Stomach (tissue), 8 donors: ENCODE measurements at regions not wholly inside any gene's neighbourhood (a gene's known extent, or its start where the extent isn't known, plus 50 kb on each side); places are given as distances from the start of the nearest gene placed in this dataset.
A peak's percentile ranks its signal among the peaks of the same experiment; 100 is the strongest.

Experiments
- DNase-seq, 2 donors: peaks; one replicate each; pipeline versions ENCODE4 v3.0.0 to v3.0.0-alpha.2; 2013 to 2019
- H3K27ac ChIP-seq, 5 donors: fragments of 200-600 bp in 4 of 5; sonication (generic) in 4 of 5; one replicate each; pipeline ENCODE4 v1.5.1; 2013 to 2019; ENCODE audit warnings: mild to moderate bottlenecking in 1 of 5, moderate library complexity in 1 of 5
- H3K27me3 ChIP-seq, 3 donors: fragments of 200-600 bp; sonication (generic); one replicate each; pipeline ENCODE4 v1.5.1; 2017 to 2019; ENCODE audit warnings: mixed run types in 1 of 3
- H3K36me3 ChIP-seq, 4 donors: fragments of 200-600 bp; sonication (generic); 1 replicate in 3 of 4; 2 replicates in 1 of 4; pipeline ENCODE4 v1.5.1; 2016 to 2019
- H3K4me1 ChIP-seq, 4 donors: fragments of 200-600 bp; sonication (generic); one replicate each; pipeline ENCODE4 v1.5.1; 2016 to 2019
- H3K4me3 ChIP-seq, 4 donors: fragments of 200-600 bp; sonication (generic) in 3 of 4; one replicate each; pipeline ENCODE4 v1.5.1; 2016 to 2019; ENCODE audit warnings: mild to moderate bottlenecking in 1 of 4
- H3K9me3 ChIP-seq, 4 donors: fragments of 200-600 bp; sonication (generic); one replicate each; pipeline ENCODE4 v1.5.1; 2016 to 2019
- CTCF ChIP-seq, 7 experiments: fragments of 450-650 bp in 4 of 7; fragments of 200-600 bp in 3 of 7; sonication (generic) in 3 of 7; IDR thresholded peaks; one replicate each; pipeline ENCODE4 v1.5.1; 2016 to 2019; ENCODE audit warnings: antibody characterized with exemption in 7 of 7, control low read depth in 2 of 7, mild to moderate bottlenecking in 1 of 7
- EP300 ChIP-seq: sonication (generic); formaldehyde crosslinking; IDR thresholded peaks from one replicate; pipeline ENCODE4 v1.6.1; 2017; ENCODE audit warnings: antibody characterized with exemption
- POLR2A ChIP-seq, 4 donors: fragments of 450-650 bp; IDR thresholded peaks; one replicate each; pipeline ENCODE4 v1.6.1; 2016; ENCODE audit warnings: antibody characterized with exemption in 4 of 4, control low read depth in 2 of 4, mild to moderate bottlenecking in 1 of 4, moderate library complexity in 1 of 4
- POLR2AphosphoS5 ChIP-seq, 3 donors: sonication (generic); formaldehyde crosslinking; IDR thresholded peaks; one replicate each; pipeline ENCODE4 v1.6.1; 2016; ENCODE audit warnings: antibody characterized with exemption in 3 of 3
- WGBS, 5 donors: extraction: QIAGEN DNeasy Blood & Tissue Kit in 3 of 5; methylation state at CpG; one replicate each; pipeline versions ENCODE4 v1.1.5 to v1.1.7; 2013 to 2018; 5-methylcytosine and 5-hydroxymethylcytosine counted together
- intact Hi-C: fragments of 100-400 bp; cut with DNase I; formaldehyde crosslinking; loops from one replicate; pipeline ENCODE4 v1.15.1; 2023; ENCODE audit warnings: low total_unique reads
- donor health status: healthy with polysubstance abuse.
- donor health status: Bipolar disorder and iron deficiency.
- donor health status: healthy.

- H3K4me1 ChIP-seq = no peaks in the 10 kb centered on the region
These were observed 149.4 kb downstream of the PDGFRA start for GRCh38 chr4:54378461-54378860.

GRCh38 chr4:54384152-54384551 lies 155.1 kb downstream of the PDGFRA start:
- no peak for DNase-seq
- Histone ChIP-seq H3K36me3 (no peaks in the 10 kb centered on the region), H3K27me3 (no peaks in the 10 kb centered on the region), H3K4me1 (no peaks in the 10 kb centered on the region), H3K27ac (no peak overlapping the region), H3K9me3 (no peaks in the 10 kb centered on the region), H3K4me3 (no peak overlapping the region)
- intact Hi-C loops = no loop called here
- no peak for TF ChIP-seq EP300
- 80 to 89% (median 83%) methylated on average over 5 of the region's 5 CpGs for WGBS, 5 donors

More at GRCh38 chr4:54378461-54378860, 149.4 kb downstream of the PDGFRA start:
- TF ChIP-seq POLR2AphosphoS5 (IDR thresholded peaks at IDR 0.05) = no peak
- no peak for TF ChIP-seq CTCF (IDR thresholded peaks at IDR 0.05)
- no peak for TF ChIP-seq EP300
- TF ChIP-seq POLR2A (IDR thresholded peaks at IDR 0.05) = no peak
- no peak overlapping the region for H3K4me3 ChIP-seq
- intact Hi-C loops = no loop called here
- 91 to 100% (median 95%) methylated on average over 1 of the region's 1 CpG for WGBS, 5 donors
- DNase-seq = no peak
- no peaks in the 10 kb centered on the region for H3K27me3 ChIP-seq
- no peaks in the 10 kb centered on the region for H3K9me3 ChIP-seq
- no peaks in the 10 kb centered on the region for H3K36me3 ChIP-seq
- no peak overlapping the region for H3K27ac ChIP-seq

- 27 to 45% (median 36%) methylated on average over 6 of the region's 6 CpGs for WGBS, 5 donors
- no peak overlapping the region for H3K4me3 ChIP-seq
These were observed 155.5 kb downstream of the PDGFRA start for GRCh38 chr4:54384563-54384962.

GRCh38 chr4:54386042-54386669 lies 157.1 kb downstream of the PDGFRA start:
- Histone ChIP-seq H3K4me1 (no peaks in the 10 kb centered on the region), H3K36me3 (no peaks in the 10 kb centered on the region), H3K4me3 (no peak overlapping the region), H3K9me3 (no peaks in the 10 kb centered on the region), H3K27me3 (no peaks in the 10 kb centered on the region), H3K27ac (peak overlapping the region in 1 of 5 donors; percentile 14)
- intact Hi-C loops = no loop called here
- no peak for DNase-seq
- WGBS, 5 donors = 73 to 80% (median 78%) methylated on average over 10 of the region's 10 CpGs
- TF ChIP-seq POLR2A (IDR thresholded peaks at IDR 0.05) (no peak), EP300 (no peak), POLR2AphosphoS5 (IDR thresholded peaks at IDR 0.05) (no peak), CTCF (IDR thresholded peaks at IDR 0.05) (no peak)

More at GRCh38 chr4:54384563-54384962, 155.5 kb downstream of the PDGFRA start:
- TF ChIP-seq CTCF (IDR thresholded peaks at IDR 0.05) = peak in 2 of 7 experiments; percentile 13 to 33
- no peak for TF ChIP-seq POLR2A (IDR thresholded peaks at IDR 0.05)
- no peak for TF ChIP-seq EP300
- TF ChIP-seq POLR2AphosphoS5 (IDR thresholded peaks at IDR 0.05) = no peak
- Histone ChIP-seq H3K36me3 (no peaks in the 10 kb centered on the region), H3K9me3 (no peaks in the 10 kb centered on the region), H3K27ac (peak overlapping the region in 1 of 5 donors; percentile 14), H3K27me3 (no peaks in the 10 kb centered on the region), H3K4me1 (no peaks in the 10 kb centered on the region)
- peak; percentile 45 to 62 for DNase-seq
- intact Hi-C loops = no loop called here

GRCh38 chr4:54386693-54387092 lies 157.6 kb downstream of the PDGFRA start:
- Histone ChIP-seq H3K4me1 (no peaks in the 10 kb centered on the region), H3K27ac (no peak overlapping the region), H3K9me3 (no peaks in the 10 kb centered on the region), H3K36me3 (no peaks in the 10 kb centered on the region), H3K27me3 (no peaks in the 10 kb centered on the region), H3K4me3 (no peak overlapping the region)
- TF ChIP-seq CTCF (IDR thresholded peaks at IDR 0.05) (no peak), EP300 (no peak), POLR2AphosphoS5 (IDR thresholded peaks at IDR 0.05) (no peak), POLR2A (IDR thresholded peaks at IDR 0.05) (no peak)
- 90 to 100% (median 100%) methylated on average over 1 of the region's 1 CpG for WGBS, 5 donors
- no peak for DNase-seq
- intact Hi-C loops = no loop called here
